PC-3 (cell line): ENCODE measurements at regions not wholly inside any gene's neighbourhood (a gene's known extent, or its start where the extent isn't known, plus 50 kb on each side); places are given as distances from the start of the nearest gene placed in this dataset.
"Not testable (repeated sequence)": the region's sequence is repeated elsewhere in the genome, so short reads cannot be mapped to it uniquely, and the experiment has no call there.

ENCODE experiments used
- ATAC-seq: fragments of 200-7000 bp; cut with Tn5 transposase; 2 replicates; pipeline ENCODE4 v1.9.1; 2020; ENCODE audit warnings: mild to moderate bottlenecking, moderate library complexity
- BruUV-seq: library from RNA; stranded (reverse); fragments of 400-500 nt; replicated peaks from 2 replicates; lab custom pipeline; 2021; lab: Mats Ljungman, UMichigan
- CTCF ChIA-PET: fragments of 300-600 bp; sonication (Branson Sonifier 250); formaldehyde crosslinking; loops from one replicate; lab custom pipeline; 2022; ENCODE audit warnings: antibody characterized with exemption; lab: Charles Lee
- POLR2A ChIA-PET: fragments of 300-600 bp; sonication (Branson Sonifier 250); formaldehyde crosslinking; loops from one replicate; lab custom pipeline; 2022; ENCODE audit warnings: antibody characterized with exemption; ENCODE audit not compliant: unreplicated experiment; lab: Charles Lee
- DNase-seq: peaks from one replicate; pipeline ENCODE4 v3.0.0-alpha.2; 2015
- H2AFZ ChIP-seq: fragments of 300-600 bp; sonication (generic); 2 replicates; pipeline ENCODE4 v1.6.0; 2016; ENCODE audit warnings: antibody characterized with exemption, low read length
- H3F3A ChIP-seq: fragments of 300-600 bp; sonication (generic); one replicate; pipeline ENCODE4 v1.6.0; 2017; ENCODE audit warnings: antibody characterized with exemption, low read length, control low read depth, mild to moderate bottlenecking; ENCODE audit not compliant: unreplicated experiment
- H3K27ac ChIP-seq: fragments of 300-600 bp; sonication (generic); 2 replicates; pipeline ENCODE4 v1.5.1; 2016; ENCODE audit warnings: mild to moderate bottlenecking, low read length
- H3K27me3 ChIP-seq: fragments of 300-600 bp; sonication (generic); 2 replicates; pipeline ENCODE4 v1.6.1; 2016; ENCODE audit warnings: low read length, mixed read lengths
- H3K36me3 ChIP-seq: fragments of 300-600 bp; sonication (generic); 2 replicates; pipeline ENCODE4 v1.6.1; 2016; ENCODE audit warnings: low read depth, mixed run types, low read length, mixed read lengths
- H3K4me1 ChIP-seq: fragments of 300-600 bp; sonication (generic); 2 replicates; pipeline ENCODE4 v1.5.1; 2016; ENCODE audit warnings: low read length; ENCODE audit not compliant: insufficient read depth
- H3K4me2 ChIP-seq: fragments of 300-600 bp; sonication (generic); 2 replicates; pipeline ENCODE4 v1.6.0; 2016; ENCODE audit warnings: low read length
- H3K4me3 ChIP-seq: fragments of 300-600 bp; sonication (generic); 2 replicates; pipeline ENCODE4 v1.5.1; 2016; ENCODE audit warnings: mild to moderate bottlenecking, low read length, mixed read lengths
- H3K79me2 ChIP-seq: fragments of 300-600 bp; sonication (generic); 2 replicates; pipeline ENCODE4 v1.6.1; 2017; ENCODE audit warnings: low read length, mixed read lengths
- H3K9ac ChIP-seq: fragments of 300-600 bp; sonication (generic); 2 replicates; pipeline ENCODE4 v1.6.0; 2016; ENCODE audit warnings: mild to moderate bottlenecking, low read length
- H3K9me2 ChIP-seq: fragments of 300-600 bp; sonication (generic); replicated peaks from 2 replicates; pipeline ENCODE4 v1.6.1; 2016; ENCODE audit warnings: mixed run types, low read length, mixed read lengths
- H3K9me3 ChIP-seq: fragments of 300-600 bp; sonication (generic); 2 replicates; pipeline ENCODE4 v1.6.1; 2016; ENCODE audit warnings: low read length, mixed read lengths
- H4K20me1 ChIP-seq: fragments of 300-600 bp; sonication (generic); 2 replicates; pipeline ENCODE4 v1.6.1; 2016; ENCODE audit warnings: low read length, mixed read lengths
- CTCF ChIP-seq: fragments of 300-600 bp; sonication (generic); conservative IDR thresholded peaks from 2 replicates; pipeline ENCODE4 v1.5.1; 2017; ENCODE audit warnings: antibody characterized with exemption, low read depth, mild to moderate bottlenecking, low read length
- EZH2 ChIP-seq: fragments of 300-600 bp; sonication (generic); IDR thresholded peaks from one replicate; pipeline ENCODE4 v1.6.1; 2017; ENCODE audit warnings: antibody characterized with exemption, mild to moderate bottlenecking, low read length; ENCODE audit not compliant: unreplicated experiment
- EZH2phosphoT487 ChIP-seq: fragments of 300-600 bp; sonication (generic); IDR thresholded peaks from 2 replicates; pipeline ENCODE4 v1.6.1; 2018; ENCODE audit warnings: mild to moderate bottlenecking, antibody characterized with exemption, low read length, borderline replicate concordance
- intact Hi-C: fragments of 100-400 bp; cut with micrococcal nuclease; formaldehyde crosslinking; loops from 2 replicates; pipeline ENCODE4 v1.9.0; 2023

GRCh38 chr1:9442986-9443385 is 96.3 kb upstream of the SLC25A33 start:
- Histone ChIP-seq H3K9me3 (no peaks in the 10 kb centered on the region), H3F3A (no peaks in the 10 kb centered on the region), H3K36me3 (no peaks in the 10 kb centered on the region), H3K9ac (no peak overlapping the region), H3K4me2 (no peak overlapping the region), H4K20me1 (no peaks in the 10 kb centered on the region), H3K4me3 (no peak overlapping the region), H3K79me2 (no peaks in the 10 kb centered on the region), H3K27me3 (no peaks in the 10 kb centered on the region), H3K4me1 (peaks cover 13% of the 10 kb centered on the region), H3K9me2 (no peaks in the 10 kb centered on the region), H2AFZ (no peak overlapping the region), H3K27ac (no peak overlapping the region)
- BruUV-seq = no TSS peak
- ChIA-PET POLR2A (no interaction called here), CTCF (no interaction called here)
- intact Hi-C loops = no loop called here
- ATAC-seq (no peak), DNase-seq (no peak)
- TF ChIP-seq CTCF (no peak), EZH2phosphoT487 (no peak), EZH2 (no peak)

- POLR2A ChIA-PET = no interaction called here
- Histone ChIP-seq H3K9ac (no peak overlapping the region), H3K36me3 (no peaks in the 10 kb centered on the region), H3K9me3 (no peaks in the 10 kb centered on the region), H3K4me1 (peaks cover 4% of the 10 kb centered on the region), H3K4me2 (no peak overlapping the region), H3K79me2 (no peaks in the 10 kb centered on the region), H3F3A (no peaks in the 10 kb centered on the region), H4K20me1 (no peaks in the 10 kb centered on the region), H3K27me3 (no peaks in the 10 kb centered on the region), H3K9me2 (no peaks in the 10 kb centered on the region), H3K27ac (no peak overlapping the region), H3K4me3 (no peak overlapping the region), H2AFZ (no peak overlapping the region)
- TF ChIP-seq EZH2phosphoT487 (no peak), EZH2 (no peak), CTCF (no peak)
- no TSS peak for BruUV-seq
- no peak for DNase-seq
- CTCF ChIA-PET = no interaction called here
- intact Hi-C loops = no loop called here
- ATAC-seq = no peak
These were observed 95.3 kb upstream of the SLC25A33 start for GRCh38 chr1:9443913-9444445.

GRCh38 chr1:9444532-9444931 is 94.7 kb upstream of the SLC25A33 start:
- DNase-seq = no peak
- Histone ChIP-seq H2AFZ (no peak overlapping the region), H3K4me2 (no peak overlapping the region), H4K20me1 (no peaks in the 10 kb centered on the region), H3K27me3 (no peaks in the 10 kb centered on the region), H3K4me1 (no peaks in the 10 kb centered on the region), H3F3A (no peaks in the 10 kb centered on the region), H3K27ac (no peak overlapping the region), H3K79me2 (no peaks in the 10 kb centered on the region), H3K4me3 (no peak overlapping the region), H3K9me2 (no peaks in the 10 kb centered on the region), H3K36me3 (no peaks in the 10 kb centered on the region), H3K9ac (no peak overlapping the region), H3K9me3 (no peaks in the 10 kb centered on the region)
- TF ChIP-seq CTCF (no peak), EZH2 (no peak), EZH2phosphoT487 (no peak)
- POLR2A ChIA-PET = no interaction called here
- intact Hi-C loops = no loop called here
- CTCF ChIA-PET = no interaction called here
- ATAC-seq = no peak
- BruUV-seq = no TSS peak

- CTCF ChIA-PET, H3K27ac ChIP-seq, H3K9me2 ChIP-seq, H3F3A ChIP-seq, H3K9ac ChIP-seq, H3K79me2 ChIP-seq, DNase-seq, H2AFZ ChIP-seq, H3K36me3 ChIP-seq, H3K27me3 ChIP-seq, H4K20me1 ChIP-seq, H3K4me1 ChIP-seq, H3K9me3 ChIP-seq, H3K4me3 ChIP-seq, H3K4me2 ChIP-seq, intact Hi-C loops, BruUV-seq, POLR2A ChIA-PET, ATAC-seq: not testable (repeated sequence)
These were observed 94.2 kb upstream of the SLC25A33 start for GRCh38 chr1:9445081-9445480.
